Activated B cell treated with CpG ODN at 0.5 μM for 24 hours (primary cell): ENCODE measurements at regions not wholly inside any gene's neighbourhood (a gene's known extent, or its start where the extent isn't known, plus 50 kb on each side); places are given as distances from the start of the nearest gene placed in this dataset.

Experiments
- ATAC-seq: fragments of 200-7000 bp; cut with Tn5 transposase; one replicate; pipeline ENCODE4 v1.10.0; 2021; ENCODE audit warnings: low read depth, mild to moderate bottlenecking, moderate library complexity
- CTCF ChIA-PET: fragments of 350-600 bp; sonication (Branson Sonifier 250); formaldehyde crosslinking; loops from one replicate; lab custom pipeline; 2021; ENCODE audit warnings: antibody characterized with exemption; lab: Charles Lee
- POLR2A ChIA-PET: fragments of 350-600 bp; sonication (Branson Sonifier 250); formaldehyde crosslinking; loops from one replicate; lab custom pipeline; 2021; ENCODE audit warnings: antibody characterized with exemption; lab: Charles Lee
- DNase-seq: peaks from one replicate; pipeline ENCODE4 v3.0.0; 2022
- H3K27ac Mint-ChIP-seq: one replicate; pipeline ENCODE4 v1.8.0; 2020; ENCODE audit warnings: mixed read lengths
- H3K27me3 Mint-ChIP-seq: one replicate; pipeline ENCODE4 v1.8.0; 2021; ENCODE audit warnings: mixed read lengths
- H3K36me3 Mint-ChIP-seq: one replicate; pipeline ENCODE4 v1.8.0; 2021; ENCODE audit warnings: low read depth, mixed read lengths
- H3K4me1 Mint-ChIP-seq: one replicate; pipeline ENCODE4 v1.8.0; 2021; ENCODE audit warnings: mixed read lengths
- H3K4me3 Mint-ChIP-seq: one replicate; pipeline ENCODE4 v1.8.0; 2020; ENCODE audit warnings: mild to moderate bottlenecking, mixed read lengths
- H3K9me3 Mint-ChIP-seq: one replicate; pipeline ENCODE4 v1.8.0; 2020; ENCODE audit warnings: mixed read lengths
- intact Hi-C: fragments of 100-400 bp; cut with micrococcal nuclease; formaldehyde crosslinking; loops from one replicate; pipeline ENCODE4 v1.15.1; 2024
- TF ChIP-seq, protein P1 (sequence below): fragments of 200-600 bp; IDR thresholded peaks from one replicate; pipeline ENCODE4 v1.8.0; 2022; ENCODE audit warnings: antibody characterized with exemption, mild to moderate bottlenecking

GRCh38 chr18:34591920-34592444 is 118.1 kb upstream of the DTNA start:
- Mint-ChIP-seq H3K4me1 (no peaks in the 10 kb centered on the region), H3K4me3 (no peak overlapping the region), H3K27ac (no peak overlapping the region), H3K9me3 (no peaks in the 10 kb centered on the region), H3K36me3 (no peaks in the 10 kb centered on the region), H3K27me3 (no peaks in the 10 kb centered on the region)
- POLR2A ChIA-PET = no interaction called here
- CTCF ChIA-PET = no interaction called here
- DNase-seq = no peak
- no peak for ATAC-seq
- TF ChIP-seq, protein P1, sequence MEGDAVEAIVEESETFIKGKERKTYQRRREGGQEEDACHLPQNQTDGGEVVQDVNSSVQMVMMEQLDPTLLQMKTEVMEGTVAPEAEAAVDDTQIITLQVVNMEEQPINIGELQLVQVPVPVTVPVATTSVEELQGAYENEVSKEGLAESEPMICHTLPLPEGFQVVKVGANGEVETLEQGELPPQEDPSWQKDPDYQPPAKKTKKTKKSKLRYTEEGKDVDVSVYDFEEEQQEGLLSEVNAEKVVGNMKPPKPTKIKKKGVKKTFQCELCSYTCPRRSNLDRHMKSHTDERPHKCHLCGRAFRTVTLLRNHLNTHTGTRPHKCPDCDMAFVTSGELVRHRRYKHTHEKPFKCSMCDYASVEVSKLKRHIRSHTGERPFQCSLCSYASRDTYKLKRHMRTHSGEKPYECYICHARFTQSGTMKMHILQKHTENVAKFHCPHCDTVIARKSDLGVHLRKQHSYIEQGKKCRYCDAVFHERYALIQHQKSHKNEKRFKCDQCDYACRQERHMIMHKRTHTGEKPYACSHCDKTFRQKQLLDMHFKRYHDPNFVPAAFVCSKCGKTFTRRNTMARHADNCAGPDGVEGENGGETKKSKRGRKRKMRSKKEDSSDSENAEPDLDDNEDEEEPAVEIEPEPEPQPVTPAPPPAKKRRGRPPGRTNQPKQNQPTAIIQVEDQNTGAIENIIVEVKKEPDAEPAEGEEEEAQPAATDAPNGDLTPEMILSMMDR = no peak
- intact Hi-C loops = no loop called here

DNA sequence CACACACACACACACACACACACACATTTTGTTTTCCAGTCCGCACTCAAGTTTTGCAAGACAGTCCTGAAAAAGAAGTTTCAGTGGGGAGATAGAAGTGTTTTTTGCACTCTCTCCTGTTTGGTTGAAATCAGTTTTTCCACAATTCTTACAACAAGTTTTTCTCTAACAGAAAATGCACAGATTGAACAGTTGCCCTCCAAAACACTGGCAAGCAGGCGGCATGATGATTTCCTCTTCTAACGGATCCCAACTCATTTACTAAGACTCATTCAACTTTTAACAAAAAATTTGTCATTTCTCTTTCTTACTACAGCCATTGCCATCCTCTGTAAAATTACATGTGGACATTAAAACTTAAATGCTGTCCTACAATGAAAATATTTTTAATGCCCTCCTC is 117.6 kb upstream of the DTNA start:
- no peaks in the 10 kb centered on the region for H3K9me3 Mint-ChIP-seq
- ChIA-PET CTCF (interaction anchor here (0.6 kb wide), 1 partner anchor 16 kb away, joined by 3 read pairs; no protein-coding TSS in a partner anchor), POLR2A (no interaction called here)
- H3K27me3 Mint-ChIP-seq = no peaks in the 10 kb centered on the region
- H3K36me3 Mint-ChIP-seq = no peaks in the 10 kb centered on the region
- no peak overlapping the region for H3K4me3 Mint-ChIP-seq
- DNase-seq = no peak
- TF ChIP-seq, protein P1 = no peak
- no peaks in the 10 kb centered on the region for H3K4me1 Mint-ChIP-seq
- intact Hi-C loops = no loop called here
- ATAC-seq = no peak
- no peak overlapping the region for H3K27ac Mint-ChIP-seq

GRCh38 chr18:34592961-34593382 is 117.1 kb upstream of the DTNA start:
- Mint-ChIP-seq H3K27me3 (no peaks in the 10 kb centered on the region), H3K4me1 (no peaks in the 10 kb centered on the region), H3K4me3 (no peak overlapping the region), H3K36me3 (no peaks in the 10 kb centered on the region), H3K9me3 (no peaks in the 10 kb centered on the region), H3K27ac (no peak overlapping the region)
- intact Hi-C loops = no loop called here
- DNase-seq = no peak
- no peak for ATAC-seq
- TF ChIP-seq, protein P1 = no peak
- ChIA-PET CTCF (interaction anchor here (0.6 kb wide), 1 partner anchor 16 kb away, joined by 3 read pairs; no protein-coding TSS in a partner anchor), POLR2A (no interaction called here)

DNA sequence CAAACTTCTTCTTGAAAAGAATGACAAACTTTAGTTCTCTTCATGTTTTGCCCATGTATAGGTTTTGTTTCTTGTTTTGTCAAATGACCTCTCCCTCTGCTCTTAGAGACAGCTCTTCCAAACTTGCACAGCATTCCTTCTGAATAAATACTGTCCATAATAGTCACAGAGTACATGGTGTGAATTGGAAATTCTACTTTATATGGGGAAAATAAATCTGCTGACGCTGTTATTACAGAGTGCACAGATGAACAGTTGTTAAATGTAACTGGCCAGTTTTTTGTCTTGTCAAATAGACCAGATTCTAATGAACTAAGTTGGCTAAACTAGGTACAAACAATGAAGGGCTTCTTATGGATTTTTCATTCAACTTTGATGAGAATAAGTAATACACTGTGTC is 115.8 kb upstream of the DTNA start:
- no peaks in the 10 kb centered on the region for H3K36me3 Mint-ChIP-seq
- no peak overlapping the region for H3K27ac Mint-ChIP-seq
- H3K27me3 Mint-ChIP-seq = no peaks in the 10 kb centered on the region
- ATAC-seq (no peak), DNase-seq (no peak)
- no peaks in the 10 kb centered on the region for H3K9me3 Mint-ChIP-seq
- ChIA-PET CTCF (no interaction called here), POLR2A (no interaction called here)
- TF ChIP-seq, protein P1 = no peak
- intact Hi-C loops = no loop called here
- H3K4me3 Mint-ChIP-seq = no peak overlapping the region
- no peaks in the 10 kb centered on the region for H3K4me1 Mint-ChIP-seq

DNA sequence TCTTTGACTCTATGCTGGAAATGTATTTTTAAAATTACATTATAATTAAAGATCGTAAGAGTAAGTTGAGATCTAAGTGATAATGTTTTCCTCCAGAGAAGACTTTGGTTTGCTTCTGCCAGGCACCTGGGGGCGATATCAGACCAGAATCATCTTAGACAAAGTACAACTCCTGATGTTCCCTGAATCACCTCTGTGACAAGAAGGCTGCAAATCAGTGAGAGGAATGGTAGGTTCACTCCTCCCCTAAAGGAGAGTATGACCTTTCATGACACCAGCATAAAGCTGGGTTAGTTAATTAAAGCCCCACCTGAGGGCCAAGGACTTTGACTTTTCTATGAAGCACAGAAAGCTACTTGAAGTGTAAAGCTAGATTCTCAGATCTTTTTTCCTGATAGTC is 114.4 kb upstream of the DTNA start:
- Mint-ChIP-seq H3K36me3 (no peaks in the 10 kb centered on the region), H3K4me1 (no peaks in the 10 kb centered on the region), H3K27me3 (no peaks in the 10 kb centered on the region), H3K4me3 (no peak overlapping the region), H3K9me3 (no peaks in the 10 kb centered on the region), H3K27ac (no peak overlapping the region)
- POLR2A ChIA-PET = no interaction called here
- intact Hi-C loops = no loop called here
- DNase-seq = no peak
- TF ChIP-seq, protein P1 = no peak
- CTCF ChIA-PET = no interaction called here
- ATAC-seq = no peak
